Adrenal gland (tissue), 5 donors: ENCODE measurements at regions not wholly inside any gene's neighbourhood (a gene's known extent, or its start where the extent isn't known, plus 50 kb on each side); places are given as distances from the start of the nearest gene placed in this dataset.

Experiments used
- POLR2A ChIP-seq, 2 donors: fragments of 450-650 bp; IDR thresholded peaks; one replicate each; pipeline ENCODE4 v1.6.1; 2017; ENCODE audit warnings: antibody characterized with exemption in 2 of 2, mild to moderate bottlenecking in 2 of 2, moderate library complexity in 1 of 2
- TF ChIP-seq, protein P1 (sequence below), 6 experiments: fragments of 450-650 bp in 4 of 6; fragments of 200-600 bp in 2 of 6; sonication (generic) in 1 of 6; IDR thresholded peaks; 1 replicate in 5 of 6; 2 replicates in 1 of 6; pipeline versions ENCODE4 v1.5.1 to v1.8.0; 2016 to 2021; ENCODE audit warnings: antibody characterized with exemption in 6 of 6, mild to moderate bottlenecking in 2 of 6, moderate library complexity in 1 of 6
- donor health status: DM: no; HTN: no; CAD: no.

DNA sequence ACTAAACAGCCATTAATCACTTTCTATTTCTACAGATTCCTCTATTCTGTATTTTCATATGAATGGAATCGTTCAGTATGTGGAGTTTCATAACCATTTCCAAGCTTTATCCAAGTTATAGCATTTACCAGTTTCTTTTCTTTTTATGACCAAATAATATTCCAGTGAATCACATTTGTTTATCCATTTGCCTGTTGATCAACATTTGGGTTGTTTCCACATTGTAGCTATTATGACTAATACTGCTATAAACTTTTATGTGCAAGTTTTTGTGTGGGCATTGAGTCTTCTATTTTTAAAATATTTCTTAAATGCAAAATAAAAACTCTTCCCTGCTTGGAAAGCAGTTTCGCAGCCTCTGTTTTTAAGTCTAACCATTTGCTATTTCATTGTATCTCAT, 336.4 kb upstream of the OPRM1 start:
- TF ChIP-seq, protein P1, sequence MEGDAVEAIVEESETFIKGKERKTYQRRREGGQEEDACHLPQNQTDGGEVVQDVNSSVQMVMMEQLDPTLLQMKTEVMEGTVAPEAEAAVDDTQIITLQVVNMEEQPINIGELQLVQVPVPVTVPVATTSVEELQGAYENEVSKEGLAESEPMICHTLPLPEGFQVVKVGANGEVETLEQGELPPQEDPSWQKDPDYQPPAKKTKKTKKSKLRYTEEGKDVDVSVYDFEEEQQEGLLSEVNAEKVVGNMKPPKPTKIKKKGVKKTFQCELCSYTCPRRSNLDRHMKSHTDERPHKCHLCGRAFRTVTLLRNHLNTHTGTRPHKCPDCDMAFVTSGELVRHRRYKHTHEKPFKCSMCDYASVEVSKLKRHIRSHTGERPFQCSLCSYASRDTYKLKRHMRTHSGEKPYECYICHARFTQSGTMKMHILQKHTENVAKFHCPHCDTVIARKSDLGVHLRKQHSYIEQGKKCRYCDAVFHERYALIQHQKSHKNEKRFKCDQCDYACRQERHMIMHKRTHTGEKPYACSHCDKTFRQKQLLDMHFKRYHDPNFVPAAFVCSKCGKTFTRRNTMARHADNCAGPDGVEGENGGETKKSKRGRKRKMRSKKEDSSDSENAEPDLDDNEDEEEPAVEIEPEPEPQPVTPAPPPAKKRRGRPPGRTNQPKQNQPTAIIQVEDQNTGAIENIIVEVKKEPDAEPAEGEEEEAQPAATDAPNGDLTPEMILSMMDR (IDR thresholded peaks at IDR 0.05): no peak
- no peak for TF ChIP-seq POLR2A (IDR thresholded peaks at IDR 0.05)
